ENCODE measurements at regions not wholly inside any gene's neighbourhood (a gene's known extent, or its start where the extent isn't known, plus 50 kb on each side); places are given as distances from the start of the nearest gene placed in this dataset.

GRCh38 chr14:29240066-29240465, 473.5 kb downstream of the FOXG1 start:
- no peaks in the 10 kb centered on the region for H3K36me3 ChIP-seq
- H3K27ac ChIP-seq, result no peak overlapping the region
- H3K9me3 ChIP-seq, result no peaks in the 10 kb centered on the region
- ATAC-seq, result no peak
- no peak for DNase-seq
- intact Hi-C loops (cut with DNase I), result no loop called here
- TF ChIP-seq CTCF (IDR thresholded peaks at IDR 0.05), result no peak
- no peak overlapping the region for H3K4me3 ChIP-seq
- H3K4me1 ChIP-seq, result no peaks in the 10 kb centered on the region
- no peaks in the 10 kb centered on the region for H3K27me3 ChIP-seq

- Histone ChIP-seq H3K9me3 (no peaks in the 10 kb centered on the region), H3K27me3 (no peaks in the 10 kb centered on the region), H3K27ac (no peak overlapping the region), H3K36me3 (no peaks in the 10 kb centered on the region), H3K4me1 (no peaks in the 10 kb centered on the region), H3K4me3 (no peak overlapping the region)
- ATAC-seq (no peak), DNase-seq (no peak)
- intact Hi-C loops (cut with DNase I), result no loop called here
- TF ChIP-seq CTCF (IDR thresholded peaks at IDR 0.05), result no peak
These were observed 476.5 kb downstream of the FOXG1 start for GRCh38 chr14:29242755-29243754.

GRCh38 chr14:29255692-29256091, 489.1 kb downstream of the FOXG1 start:
- no peak overlapping the region for H3K4me3 ChIP-seq
- intact Hi-C loops (cut with DNase I), result no loop called here
- H3K36me3 ChIP-seq, result no peaks in the 10 kb centered on the region
- H3K27ac ChIP-seq, result no peak overlapping the region
- DNase-seq (no peak), ATAC-seq (no peak)
- H3K9me3 ChIP-seq, result no peaks in the 10 kb centered on the region
- no peaks in the 10 kb centered on the region for H3K4me1 ChIP-seq
- no peak for TF ChIP-seq CTCF (IDR thresholded peaks at IDR 0.05)
- no peaks in the 10 kb centered on the region for H3K27me3 ChIP-seq

GRCh38 chr14:29262979-29263378, 496.4 kb downstream of the FOXG1 start:
- no peak overlapping the region for H3K27ac ChIP-seq
- intact Hi-C loops (cut with DNase I), result no loop called here
- TF ChIP-seq CTCF (IDR thresholded peaks at IDR 0.05), result no peak
- H3K9me3 ChIP-seq, result no peaks in the 10 kb centered on the region
- H3K4me3 ChIP-seq, result no peak overlapping the region
- no peak for DNase-seq
- H3K4me1 ChIP-seq, result no peaks in the 10 kb centered on the region
- H3K36me3 ChIP-seq, result no peaks in the 10 kb centered on the region
- ATAC-seq, result no peak
- H3K27me3 ChIP-seq, result no peaks in the 10 kb centered on the region

- Histone ChIP-seq H3K4me3 (no peak overlapping the region), H3K27ac (no peak overlapping the region), H3K36me3 (no peaks in the 10 kb centered on the region), H3K4me1 (no peaks in the 10 kb centered on the region), H3K27me3 (no peaks in the 10 kb centered on the region), H3K9me3 (no peaks in the 10 kb centered on the region)
- DNase-seq (no peak), ATAC-seq (no peak)
- no peak for TF ChIP-seq CTCF (IDR thresholded peaks at IDR 0.05)
- intact Hi-C loops (cut with DNase I), result no loop called here
These were observed 498.3 kb downstream of the FOXG1 start for GRCh38 chr14:29264865-29265264.

All from upper lobe of right lung (tissue), 1 donor.